ENCODE measurements at regions not wholly inside any gene's neighbourhood (a gene's known extent, or its start where the extent isn't known, plus 50 kb on each side); places are given as distances from the start of the nearest gene placed in this dataset.

DNA sequence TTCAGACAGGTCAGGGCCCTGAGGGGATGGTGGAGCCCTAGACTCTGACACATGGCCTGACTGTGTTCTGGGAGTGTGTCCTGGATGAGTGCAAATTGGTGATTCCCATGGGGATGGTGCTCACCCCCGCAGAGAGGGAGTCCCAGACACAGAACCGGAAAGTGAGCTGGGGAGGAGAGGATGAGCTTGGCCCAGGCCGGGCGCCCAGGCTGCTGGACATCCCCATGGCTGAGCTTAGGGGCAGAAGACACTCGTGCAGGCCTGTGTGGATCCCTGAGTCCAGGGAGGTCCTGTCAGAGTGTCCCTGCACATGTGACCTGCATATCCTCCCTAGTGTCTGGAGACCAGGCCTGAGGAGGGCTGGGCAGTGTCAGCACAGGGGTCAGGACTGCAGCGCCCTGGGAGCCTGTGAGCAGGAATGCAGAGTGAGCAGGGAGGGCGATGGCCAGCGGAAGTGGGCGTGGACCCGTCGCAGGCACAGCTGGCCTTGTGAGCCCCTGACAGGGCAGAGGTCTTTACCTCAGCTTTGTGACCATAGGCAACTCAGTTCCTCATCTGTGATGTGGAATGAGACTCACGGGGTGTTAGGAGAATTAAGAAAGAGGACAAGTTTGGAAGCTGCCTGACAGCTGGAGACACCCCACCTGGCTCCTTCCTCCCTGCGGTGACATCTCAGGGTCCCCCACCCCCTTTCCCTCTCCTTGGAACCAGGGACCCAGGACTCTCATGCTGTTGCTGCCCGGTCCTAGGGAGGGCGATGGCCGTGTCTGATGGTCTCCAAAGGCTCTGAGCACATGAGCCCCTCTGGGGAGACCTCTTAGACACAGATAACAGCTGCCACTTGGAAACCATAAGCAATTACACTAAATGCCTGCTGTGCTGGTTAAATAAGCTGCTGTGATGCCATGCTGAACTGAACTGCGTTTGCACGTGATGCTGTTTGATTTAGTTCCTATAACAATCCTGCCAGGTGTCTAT, 62.6 kb upstream of the HS6ST1 start:
- no peak for DNase-seq

DNA sequence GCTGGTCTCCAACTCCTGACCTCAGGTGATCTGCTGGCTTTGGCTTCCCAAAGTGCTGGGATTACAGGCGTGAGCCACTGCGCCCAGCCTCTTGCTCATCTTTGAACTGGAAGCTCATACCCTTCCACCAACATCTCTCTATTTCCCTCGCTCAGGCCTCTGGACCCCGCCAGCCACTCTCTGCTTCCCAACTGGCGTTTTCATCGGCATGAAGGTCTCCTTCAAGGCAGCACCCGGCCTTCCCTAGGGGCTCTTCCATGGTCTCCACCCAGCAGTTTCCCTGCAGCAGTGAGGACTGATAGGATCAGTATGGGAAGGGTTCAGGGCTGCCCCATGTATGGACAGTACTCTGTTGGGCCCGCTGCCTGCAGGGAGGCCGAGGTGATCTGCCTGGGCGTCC, 65.8 kb upstream of the HS6ST1 start:
- DNase-seq: no peak

DNA sequence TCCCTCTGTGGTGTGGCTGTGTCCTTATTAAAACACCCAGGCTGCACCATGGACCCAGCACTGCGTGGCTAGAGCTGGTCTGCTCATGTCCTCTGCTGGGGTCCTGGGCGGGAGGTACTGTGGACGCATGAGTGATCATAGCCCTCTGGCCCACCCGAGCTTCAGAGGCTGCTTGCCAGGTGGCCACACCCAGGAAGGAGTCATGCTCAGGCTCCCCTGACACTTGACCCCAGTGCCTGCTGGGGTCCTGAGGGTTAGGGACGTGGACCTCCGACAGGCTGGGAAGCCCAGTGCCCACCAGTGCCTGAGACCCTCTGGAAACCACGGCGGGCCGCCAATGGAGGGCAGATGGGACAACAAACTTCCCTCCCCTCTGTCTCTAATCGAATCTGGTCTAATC, 66.3 kb upstream of the HS6ST1 start:
- no peak for DNase-seq

DNA sequence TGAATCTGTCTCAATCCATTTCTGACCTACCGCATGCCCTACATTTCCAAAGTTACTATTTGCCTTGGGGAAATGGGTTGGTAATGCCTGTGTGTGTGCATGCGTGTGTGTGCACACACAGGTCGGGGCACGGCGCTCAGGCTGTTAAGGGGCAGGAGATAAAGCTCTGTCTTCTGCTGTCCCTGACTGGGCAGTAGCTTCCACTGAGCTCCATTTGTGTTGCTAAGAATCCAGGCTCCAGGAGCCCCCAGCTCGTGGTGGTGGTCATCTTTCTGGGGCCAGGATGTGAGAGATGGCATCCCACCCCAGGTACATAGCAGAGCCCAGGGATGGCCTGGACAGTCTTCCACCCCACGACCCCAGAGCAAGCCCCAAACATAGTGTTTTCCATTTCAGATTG, 66.7 kb upstream of the HS6ST1 start:
- DNase-seq: no peak

DNA sequence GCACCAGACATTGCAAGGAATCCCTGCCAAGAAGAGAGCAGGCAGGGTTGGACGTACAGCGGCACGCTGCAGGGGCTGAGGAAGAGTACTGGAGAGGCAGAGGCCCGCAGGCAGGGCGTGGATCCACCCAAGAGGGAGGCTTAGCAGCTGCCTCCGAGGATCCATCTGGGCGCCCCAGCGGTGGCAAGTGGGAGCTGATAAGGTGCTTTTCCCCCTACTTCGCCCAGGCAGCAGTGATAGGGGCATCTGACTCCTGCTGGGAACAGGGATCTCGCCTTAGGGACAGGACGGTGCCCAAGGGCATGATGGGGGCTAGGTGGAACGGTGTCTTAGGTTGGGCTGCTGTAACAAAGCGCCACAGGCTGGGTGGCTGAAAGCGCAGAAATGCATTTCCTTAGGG, 67.4 kb upstream of the HS6ST1 start:
- DNase-seq: no peak

DNA sequence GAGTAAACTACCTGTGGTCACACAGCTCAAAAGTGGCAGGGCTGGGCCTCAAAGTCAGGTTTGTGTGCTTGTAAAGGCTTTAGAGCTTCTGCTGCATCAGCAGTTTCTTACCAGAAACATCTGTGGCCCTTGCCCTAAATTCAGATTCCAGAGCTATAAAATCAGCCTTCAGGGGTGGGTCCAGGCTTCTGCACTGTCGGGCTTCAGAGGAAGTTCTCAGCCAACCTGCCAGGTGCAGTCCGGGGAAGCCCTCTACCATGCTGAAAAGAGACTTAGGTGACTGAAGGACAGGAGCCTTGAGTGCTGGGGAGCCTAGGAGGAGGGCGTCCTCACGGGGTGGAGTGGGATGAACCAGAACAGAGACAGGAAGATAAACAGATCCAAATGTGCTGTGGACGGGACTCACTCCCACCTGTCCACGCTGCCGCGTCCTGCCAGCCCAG, 69.9 kb upstream of the HS6ST1 start:
- DNase-seq: no peak

DNA sequence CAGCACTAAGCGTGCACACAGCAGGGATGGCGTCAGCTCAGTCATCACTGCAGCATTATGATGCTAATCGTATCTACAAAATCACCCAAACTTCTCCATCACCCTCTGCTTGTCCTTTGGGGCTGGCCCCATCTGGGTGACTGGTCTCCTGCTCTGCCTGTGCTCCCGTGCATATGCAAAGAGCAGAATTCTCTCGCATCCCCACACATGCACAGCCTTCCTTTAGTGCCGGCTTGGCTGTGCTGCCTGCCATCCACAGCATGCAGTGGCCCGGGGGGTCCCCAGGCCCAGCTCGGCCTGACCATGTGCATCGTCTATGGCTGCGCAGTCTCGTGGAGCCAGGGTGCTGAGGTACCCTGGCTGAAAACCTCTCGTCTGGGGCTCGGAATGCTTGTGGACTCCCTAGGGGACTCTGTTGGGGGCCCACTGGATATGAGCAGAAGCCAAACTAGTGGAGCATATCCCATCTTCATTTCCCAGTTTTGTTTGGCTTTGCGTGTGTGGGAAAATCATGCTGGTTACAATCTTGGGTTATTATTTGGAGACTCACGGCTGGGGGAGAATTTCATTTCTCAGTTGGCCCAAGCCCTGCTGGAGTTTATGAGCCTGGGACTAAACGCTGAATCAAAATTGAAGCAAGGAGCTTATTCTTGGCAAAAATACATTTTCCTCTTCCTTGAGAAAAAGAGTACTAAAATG, 70.9 kb upstream of the HS6ST1 start:
- no peak for DNase-seq

DNA sequence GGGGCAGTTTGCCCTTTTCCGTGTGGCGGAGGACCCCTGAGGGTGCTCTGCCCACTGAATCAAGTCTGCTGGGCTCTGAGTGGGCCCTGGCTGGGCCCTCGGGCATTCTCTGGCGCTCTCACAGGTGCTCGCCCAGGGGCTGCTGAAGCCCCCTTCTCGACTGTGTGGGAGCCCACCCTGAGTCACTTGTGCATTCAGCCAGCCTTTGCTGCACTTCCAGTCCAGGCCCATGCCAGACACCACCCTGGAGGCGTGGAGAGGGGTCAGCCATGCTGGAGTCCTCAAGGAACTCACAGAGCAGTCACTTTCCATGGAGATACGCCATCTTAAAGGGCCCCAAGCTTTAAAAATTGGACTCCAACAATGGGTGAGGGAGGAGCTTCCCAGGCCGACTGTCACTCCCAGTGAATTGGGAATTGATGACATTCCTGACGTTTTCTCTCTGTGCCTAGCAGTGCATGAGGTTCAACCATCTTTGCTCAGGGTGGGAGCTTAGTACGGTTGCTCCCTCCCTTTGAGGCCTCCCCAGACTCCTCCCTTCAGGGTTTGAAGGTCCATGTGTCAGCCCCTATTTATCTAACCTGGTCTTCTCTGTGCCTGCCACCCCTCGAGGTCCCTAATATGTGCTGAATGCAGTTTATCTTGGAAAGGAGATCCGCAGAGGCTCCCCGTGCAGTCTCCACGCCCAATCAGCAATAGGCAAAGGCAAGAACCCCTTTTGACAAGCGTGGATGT, 71.8 kb upstream of the HS6ST1 start:
- DNase-seq: no peak

DNA sequence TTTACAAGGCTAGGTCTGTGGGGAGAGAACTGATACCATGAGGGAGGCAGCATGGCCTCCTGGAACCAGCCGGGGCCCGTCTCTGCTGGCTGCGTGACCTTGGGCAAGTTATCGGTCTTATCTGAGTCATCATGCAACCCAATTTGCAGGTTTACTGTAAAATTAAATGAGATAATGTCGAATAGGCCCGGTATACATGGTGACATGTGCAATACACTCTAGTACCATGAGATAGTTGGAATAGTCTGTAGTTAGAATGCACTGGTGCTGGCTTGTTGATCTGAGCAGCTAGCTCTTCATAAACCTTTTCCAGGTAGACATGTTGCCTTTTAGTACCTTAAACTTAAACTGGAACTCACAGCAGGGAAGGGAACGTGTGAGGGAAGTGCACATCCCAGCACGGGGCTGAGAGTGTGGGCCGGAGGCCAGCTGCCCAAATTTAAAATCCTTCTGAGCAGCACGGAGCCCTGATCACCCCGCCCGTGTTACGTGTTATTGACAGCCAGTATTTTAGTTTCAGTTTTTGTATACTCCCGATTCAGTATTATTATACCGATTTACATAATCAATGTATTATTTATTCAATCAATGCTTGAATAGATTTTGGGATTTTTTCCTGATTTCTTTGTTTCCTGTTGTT, 72.4 kb upstream of the HS6ST1 start:
- DNase-seq: no peak

DNA sequence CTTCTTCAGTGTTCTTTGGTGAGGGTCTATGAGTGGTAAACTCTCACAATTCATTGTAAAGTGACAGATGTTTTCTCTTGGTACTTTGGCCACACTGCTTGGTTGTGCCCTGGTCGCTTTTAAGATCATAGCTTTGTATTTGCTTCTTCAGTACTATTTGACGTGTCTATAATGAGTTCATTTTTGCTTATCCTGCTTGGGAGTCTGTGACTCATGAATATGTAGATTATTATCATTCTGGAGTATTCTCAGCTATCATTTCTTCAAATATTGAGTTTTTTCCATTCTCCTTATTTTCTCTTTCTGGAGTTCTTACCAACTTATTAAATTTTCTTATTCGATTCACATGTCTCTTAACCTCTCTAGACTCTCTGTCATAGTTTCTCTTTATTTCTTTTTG, 73.0 kb upstream of the HS6ST1 start:
- DNase-seq: no peak

DNA sequence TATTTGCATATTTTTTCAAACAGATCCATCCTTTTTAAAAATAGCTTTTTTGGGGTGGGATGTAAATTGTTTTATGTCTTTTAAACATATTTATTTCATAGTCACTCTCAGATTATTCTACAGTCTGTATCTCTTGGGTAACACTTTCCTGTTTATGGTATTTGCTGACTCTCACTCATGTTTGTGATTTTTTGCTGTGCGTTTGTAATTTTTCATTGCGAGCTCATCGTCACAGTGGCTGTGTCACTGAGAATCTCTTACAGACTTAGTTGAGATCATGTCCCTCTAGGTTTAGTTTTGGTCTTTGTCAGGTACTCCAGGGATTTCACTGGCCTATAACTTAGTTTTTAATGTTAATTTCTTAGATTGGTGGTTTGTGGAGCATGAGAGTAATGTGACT, 73.5 kb upstream of the HS6ST1 start:
- no peak for DNase-seq

DNA sequence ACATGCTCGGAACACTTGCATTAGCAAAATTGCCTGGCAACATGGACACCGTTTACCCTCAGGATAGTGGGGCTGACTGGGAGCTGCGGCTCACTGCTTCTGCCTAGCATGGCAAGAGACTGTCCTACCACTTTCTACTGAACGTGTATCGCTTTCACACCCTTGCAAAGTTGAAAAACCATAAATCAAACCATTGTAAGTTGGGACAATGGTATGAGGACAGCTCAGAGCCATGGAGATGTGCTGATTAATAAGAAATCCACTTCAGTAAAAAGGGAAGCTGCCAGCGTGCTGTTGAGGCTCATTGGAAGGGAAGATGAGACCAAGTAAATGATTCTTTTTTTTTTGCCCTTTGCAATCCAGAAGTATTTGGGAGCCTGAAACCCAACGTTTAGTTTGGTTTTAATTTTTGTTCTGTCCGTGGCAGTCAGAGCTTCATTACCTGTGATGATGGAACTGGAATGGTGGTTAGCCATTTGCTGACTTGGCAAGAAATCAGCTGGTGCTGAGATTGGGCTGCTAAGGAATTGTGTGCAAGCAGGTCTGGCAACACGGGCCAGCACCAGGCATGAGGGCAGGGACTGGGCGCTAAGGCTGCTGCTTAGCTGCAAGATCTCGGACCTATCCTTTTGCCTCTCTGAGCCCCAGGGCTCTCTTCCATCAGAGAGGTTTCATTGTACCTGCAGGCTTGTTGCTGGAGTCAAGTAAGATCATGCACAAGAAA, 75.5 kb upstream of the HS6ST1 start:
- no peak for DNase-seq

DNA sequence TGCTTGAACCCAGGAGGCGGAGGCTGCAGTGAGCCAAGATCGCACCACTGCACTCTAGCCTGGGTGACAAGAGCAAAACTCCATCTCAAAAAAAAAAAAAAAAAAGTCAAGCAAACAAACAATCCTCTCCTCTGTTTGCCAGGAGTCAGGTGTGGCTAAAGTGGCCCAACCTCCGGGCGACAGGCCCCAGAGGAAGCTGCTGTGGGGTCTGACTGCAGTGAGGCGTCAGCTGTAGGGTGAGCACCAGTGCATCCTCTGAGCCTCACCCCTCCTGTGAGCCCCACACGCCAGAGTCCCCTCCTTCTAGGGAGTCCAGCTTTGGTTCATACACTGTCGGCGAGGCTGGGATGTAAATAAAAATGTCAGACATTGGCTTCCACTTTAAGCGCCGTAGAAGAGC, 76.5 kb upstream of the HS6ST1 start:
- DNase-seq: no peak

DNA sequence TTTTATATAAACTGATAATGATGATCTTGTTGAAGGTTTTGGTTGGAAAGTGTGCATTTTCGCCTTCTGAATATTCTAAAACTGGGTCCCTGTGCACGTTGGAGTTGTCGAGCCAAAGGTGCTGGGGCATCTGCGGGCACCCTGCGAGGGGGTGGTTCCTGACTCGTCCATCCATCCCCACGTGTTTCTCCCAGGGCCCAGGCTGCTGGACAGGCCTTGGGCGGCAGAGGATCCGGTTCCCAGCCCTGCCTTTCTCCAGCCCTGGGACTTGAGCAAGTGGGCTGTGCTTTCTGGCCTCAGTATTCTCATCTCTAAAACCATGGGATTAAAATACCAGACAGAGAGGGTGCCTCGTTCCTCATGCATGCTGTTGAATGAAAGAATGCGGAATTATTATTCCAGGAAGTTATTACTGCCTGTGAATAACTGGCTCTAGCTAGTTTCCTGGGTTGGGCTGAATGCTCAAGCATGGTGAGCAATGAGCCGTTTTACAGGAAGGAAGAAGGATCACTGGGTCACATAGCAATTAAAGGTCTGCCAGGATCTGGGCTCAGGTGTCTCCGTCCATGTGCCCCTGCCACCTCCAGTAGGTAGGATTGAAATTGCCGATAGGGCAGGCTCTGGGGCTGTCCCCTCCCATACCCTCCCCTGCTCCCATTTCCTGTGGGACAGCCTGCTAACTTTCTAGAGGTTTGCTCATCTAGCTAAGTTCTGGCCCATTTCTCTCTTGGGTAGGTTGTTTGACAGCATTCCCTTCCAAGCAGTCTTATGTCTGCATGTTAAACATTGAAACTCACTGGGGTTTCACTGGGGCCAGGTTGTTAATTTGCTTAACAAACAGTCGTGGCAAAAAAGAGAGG, 77.2 kb upstream of the HS6ST1 start:
- DNase-seq: no peak

DNA sequence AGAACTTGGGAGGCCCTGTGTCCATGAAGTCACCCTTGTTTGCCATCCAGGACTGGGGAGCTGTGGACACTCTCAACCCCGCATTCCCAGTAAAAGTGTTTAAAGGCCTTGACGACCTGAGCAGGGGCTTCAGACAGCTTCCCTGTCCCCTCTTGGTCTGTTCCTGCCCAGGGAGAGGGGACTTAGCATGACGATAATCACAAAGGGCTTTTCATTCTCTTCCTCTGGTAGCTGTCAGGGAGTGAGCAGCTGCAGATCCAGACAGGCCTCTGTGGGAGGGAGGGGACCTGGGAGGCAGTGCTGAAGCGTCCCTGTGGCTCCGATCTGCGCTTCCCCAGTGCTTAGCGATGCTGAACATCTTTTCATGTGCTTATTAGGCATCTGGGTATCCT, 77.8 kb upstream of the HS6ST1 start:
- DNase-seq: no peak

DNA sequence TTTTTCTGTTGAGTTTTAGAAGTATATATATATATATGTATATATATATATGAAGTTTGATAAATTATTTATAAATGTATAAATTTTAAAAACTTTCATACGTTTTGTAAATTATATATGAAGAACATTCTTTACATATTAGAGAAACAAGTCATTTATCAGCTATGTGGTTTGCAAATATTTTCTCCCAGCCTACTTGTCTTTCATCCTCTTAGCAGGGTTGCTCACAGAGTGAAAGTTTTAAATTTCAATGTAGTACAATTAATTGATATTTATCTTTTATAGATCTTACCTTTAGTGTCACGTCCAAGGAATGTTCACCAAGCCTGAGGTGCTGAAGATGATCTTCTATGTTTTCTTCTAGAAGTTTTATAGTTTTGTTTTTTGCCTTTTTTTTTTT, 78.3 kb upstream of the HS6ST1 start:
- DNase-seq: no peak

DNA sequence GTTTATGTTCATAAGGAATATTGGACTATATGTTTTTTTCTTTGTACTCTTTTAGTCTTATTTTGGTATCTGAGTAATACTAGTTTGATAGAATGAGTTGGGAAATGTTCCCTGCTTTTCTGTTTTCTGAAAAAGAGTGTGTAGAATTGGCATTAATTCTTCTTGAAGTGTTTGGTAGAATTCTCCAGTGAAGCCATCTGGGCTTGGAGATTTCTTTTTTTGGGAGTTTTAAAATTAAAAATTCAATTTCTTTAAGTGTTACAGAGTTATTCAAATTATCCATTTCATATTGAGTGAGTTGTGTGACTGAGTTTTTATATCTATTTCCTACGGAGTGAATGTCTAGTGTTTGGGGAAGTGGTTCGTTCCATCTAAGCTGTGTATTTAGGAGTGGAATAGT, 80.6 kb upstream of the HS6ST1 start:
- DNase-seq: no peak

DNA sequence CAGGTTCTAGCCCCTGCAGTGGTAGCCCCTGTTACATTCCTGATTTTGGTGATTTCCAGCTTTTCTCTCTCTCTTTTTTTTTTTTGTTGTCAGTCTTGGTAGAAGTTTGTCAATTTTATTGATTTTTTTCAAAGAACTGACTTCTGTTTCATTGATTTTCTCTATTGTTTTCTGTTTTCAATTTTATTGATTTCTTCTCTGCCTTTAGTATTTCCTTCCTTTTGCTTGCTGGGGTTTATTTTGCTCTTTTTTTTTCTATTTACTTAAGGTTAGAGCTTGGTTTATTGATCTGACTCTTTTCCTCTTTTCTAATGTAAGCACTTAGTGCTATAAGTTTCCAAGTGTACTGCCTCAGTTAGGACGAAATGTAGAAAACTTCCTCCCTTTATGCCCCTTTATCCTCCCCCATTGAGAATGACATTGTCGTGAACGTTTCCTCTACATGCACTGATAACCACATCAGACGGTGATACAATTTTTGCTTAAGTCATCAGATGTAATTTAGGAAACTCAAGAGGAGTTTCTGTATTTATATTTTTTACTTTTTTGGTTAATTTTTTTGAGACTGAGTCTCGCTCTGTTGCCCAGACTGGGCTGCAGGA, 81.1 kb upstream of the HS6ST1 start:
- no peak for DNase-seq

DNA sequence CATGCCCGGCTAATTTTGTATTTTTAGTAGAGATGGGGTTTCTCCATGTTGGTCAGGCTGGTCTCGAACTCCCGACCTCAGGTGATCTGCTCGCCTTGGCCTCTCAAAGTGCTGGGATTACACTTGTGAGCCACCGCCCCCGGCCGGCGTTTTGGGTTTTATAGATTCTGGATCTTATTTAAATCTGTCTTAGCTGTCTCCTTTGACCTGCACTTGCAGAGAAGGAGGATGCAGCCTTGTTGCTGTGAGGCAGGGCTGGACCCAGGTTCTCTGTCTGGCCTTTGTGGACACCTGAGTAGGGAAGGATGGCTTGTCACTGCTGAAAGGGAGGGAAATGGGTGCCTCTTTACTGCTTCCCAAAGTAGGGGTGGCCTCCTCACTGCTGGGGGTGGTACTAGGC, 83.0 kb upstream of the HS6ST1 start:
- no peak for DNase-seq

DNA sequence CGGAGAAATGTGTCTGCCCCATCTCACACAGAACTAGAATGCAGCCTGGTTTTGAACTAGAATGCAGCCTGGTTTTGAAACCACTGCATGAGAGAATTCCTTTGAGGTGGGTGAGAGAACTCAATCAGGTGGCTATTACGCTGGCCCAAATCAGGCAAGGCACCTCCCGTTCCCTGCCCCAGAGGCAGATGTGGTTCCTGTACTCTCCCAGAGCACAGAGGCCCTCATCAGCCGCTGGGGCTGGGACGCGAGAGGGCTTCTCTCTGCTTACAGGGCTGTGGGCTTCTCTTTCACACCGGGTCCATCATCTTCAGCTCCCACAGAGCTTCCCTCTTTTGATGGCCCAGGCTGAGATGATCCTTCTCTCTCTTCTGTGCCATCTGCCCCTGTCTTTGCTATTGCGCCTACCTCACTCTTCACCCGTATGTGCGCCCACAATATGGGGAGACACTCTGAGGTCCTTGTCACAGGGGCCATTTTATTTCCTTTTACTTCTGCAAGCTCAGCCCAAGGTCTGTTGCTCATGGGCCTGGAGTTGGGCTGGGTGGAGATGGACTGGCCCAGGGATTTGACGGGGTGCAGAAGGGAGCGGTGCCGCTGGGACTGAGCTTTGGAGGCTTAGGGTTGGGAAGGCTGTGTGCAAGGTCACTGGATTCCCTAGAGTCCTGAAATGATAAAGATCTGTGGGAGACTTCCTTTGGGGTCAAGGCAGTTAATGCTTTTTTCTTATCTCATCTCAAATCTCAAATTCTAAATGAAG, 84.4 kb upstream of the HS6ST1 start:
- no peak for DNase-seq

Measured in AML-193 (cell line).